Activated CD4-positive, alpha-beta T cell treated with anti-CD3 and anti-CD28 coated beads for 4 hours (primary cell): ENCODE measurements at regions not wholly inside any gene's neighbourhood (a gene's known extent, or its start where the extent isn't known, plus 50 kb on each side); places are given as distances from the start of the nearest gene placed in this dataset.

ENCODE experiments used
- DNase-seq, 2 donors: peaks; one replicate each; pipeline ENCODE4 v3.0.0-alpha.2; 2020

DNA sequence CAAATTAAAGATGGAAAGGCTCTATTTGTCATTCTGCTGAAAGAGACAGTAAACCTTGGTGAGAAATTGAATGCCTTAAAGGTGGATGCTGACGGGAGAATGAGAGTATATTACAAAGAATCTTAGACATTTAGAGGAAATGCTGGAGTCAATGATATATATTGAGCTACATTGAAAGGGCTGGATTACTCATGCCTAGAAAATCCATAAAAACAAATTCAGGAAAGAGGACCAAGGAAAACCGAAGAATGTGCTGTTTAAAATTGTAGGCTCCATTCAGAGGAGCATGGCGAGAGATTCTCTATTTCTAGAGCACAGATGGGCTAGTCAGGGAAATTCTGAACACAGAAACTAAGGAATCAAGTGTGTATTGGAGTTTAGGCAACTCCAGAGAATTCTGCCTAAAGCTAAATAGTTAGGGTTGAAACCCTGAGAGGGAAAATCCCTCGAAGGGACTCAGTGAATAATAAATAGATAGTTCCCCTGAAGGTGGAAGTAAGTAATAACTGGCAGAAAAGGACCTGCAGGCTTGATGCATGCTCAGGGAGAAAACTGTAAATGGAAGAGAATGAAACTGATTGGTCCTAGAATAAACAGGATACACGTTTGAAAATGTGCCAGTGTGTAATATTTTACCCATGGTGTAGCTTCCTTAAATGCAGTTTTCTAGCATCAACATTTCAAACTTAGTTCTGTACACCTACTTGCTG lies 1532.4 kb upstream of the TENM3 start:
- no peak for DNase-seq

GRCh38 chr4:180717451-180718033 lies 1525.7 kb upstream of the TENM3 start:
- no peak for DNase-seq

DNA sequence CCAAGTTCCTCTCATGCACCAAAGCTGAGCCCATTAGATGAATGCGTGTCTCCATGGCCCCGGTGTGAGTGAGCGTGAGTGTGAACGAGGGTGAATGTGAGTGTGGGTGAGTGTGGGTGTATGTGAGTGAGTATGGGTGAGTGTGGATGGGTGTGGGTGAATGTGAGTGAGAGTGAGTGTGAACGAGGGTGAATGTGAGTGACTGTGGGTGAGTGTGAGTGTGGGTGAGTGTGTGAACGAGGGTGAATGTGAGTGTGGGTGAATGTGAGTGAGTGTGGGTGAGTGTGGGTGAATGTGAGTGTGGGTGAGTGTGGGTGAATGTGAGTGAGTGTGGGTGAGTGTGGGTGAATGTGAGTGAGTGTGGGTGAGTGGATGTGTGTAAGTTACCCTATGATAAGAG lies 1521.8 kb upstream of the TENM3 start:
- no peak for DNase-seq

GRCh38 chr4:180726611-180727010 lies 1516.6 kb upstream of the TENM3 start:
- DNase-seq = no peak

DNA sequence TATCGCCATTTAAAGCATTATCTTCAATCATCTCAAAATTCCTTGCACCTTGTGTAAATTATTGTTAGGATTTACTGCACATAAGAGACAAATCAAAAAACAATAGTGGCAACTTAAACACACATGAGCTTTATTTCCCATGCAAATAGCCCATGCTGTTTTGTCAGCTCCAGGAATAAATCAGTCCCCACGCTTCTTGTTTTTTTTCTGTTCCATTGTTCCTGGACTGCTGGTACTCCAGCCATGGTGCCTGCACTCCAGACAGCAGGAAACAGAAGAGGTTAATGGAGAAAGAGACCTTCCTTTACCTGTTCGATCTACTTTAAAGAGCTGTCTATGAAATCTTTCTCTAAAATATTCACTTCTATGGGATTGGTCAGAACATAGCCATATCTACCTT lies 1515.7 kb upstream of the TENM3 start:
- DNase-seq = no peak

DNA sequence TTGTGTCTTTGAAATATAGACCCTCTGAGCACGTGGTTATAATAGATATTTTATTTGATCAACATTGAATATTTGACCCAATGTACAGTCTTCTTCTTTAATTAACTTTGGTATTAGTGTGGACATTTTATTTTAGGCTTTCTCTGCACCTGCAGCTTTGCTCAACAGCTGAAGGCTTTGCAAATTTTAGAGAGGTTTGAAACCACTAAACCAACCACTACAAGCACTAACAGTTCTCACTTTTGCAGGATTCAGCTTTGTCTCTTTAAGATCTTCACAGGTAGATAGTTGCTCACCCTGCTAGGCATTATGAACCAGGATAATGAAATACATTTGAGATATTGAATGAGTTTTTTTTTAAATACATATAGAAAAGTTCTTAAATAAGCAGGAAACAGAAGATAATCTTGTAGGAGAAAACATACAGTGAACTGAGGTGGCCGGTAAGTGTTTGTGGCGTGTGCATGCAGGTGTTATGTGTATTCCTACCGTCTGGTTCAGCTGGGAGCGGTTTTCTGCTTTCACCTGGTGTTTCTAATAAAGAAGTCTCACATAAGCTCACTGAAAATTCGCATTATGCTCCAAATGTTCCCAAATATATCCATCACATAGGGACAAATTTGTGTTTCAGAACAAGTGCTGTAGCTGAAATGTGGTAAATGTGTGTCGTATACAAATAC lies 1508.3 kb upstream of the TENM3 start:
- no peak for DNase-seq

DNA sequence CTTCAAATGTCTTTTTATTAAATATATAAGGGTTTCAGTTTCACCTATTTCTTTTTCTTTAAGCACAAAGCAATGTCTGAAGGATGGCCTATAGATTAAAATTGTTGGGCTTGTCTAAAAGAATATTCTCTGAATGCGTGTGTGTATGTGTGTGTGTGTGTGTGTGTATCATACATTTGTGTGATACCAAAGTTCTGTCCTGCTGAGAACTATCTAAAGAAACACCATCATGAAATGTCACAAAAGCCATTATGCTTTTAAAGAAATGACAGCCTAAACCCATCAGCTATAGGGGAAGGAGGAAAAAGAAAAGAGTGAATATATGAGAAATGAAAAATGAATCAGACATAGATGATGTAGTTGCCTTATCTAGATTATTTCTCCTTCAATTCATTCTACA lies 1501.5 kb upstream of the TENM3 start:
- DNase-seq = no peak

GRCh38 chr4:180745019-180745418 lies 1498.2 kb upstream of the TENM3 start:
- no peak for DNase-seq

DNA sequence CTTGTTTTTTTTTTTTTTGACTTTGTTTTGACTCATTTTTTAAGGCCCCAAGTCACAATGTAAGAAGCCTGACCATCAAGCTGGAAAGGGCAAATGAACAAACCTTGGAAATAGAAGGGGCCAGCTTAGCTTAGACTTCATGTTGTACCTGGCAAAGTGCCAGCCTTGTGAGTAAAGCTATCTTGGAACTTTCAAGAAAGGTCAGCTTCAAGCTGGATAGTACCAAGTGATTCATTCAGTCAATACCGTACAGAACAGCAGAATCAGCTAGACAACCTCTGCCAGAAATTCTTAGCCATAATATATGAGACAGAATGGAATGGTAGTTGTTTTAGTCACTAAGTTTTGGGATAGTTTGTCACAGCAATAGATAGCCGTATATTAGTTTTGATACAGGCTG lies 1492.2 kb upstream of the TENM3 start:
- no peak for DNase-seq

GRCh38 chr4:180757927-180758326 lies 1485.3 kb upstream of the TENM3 start:
- no peak for DNase-seq

DNA sequence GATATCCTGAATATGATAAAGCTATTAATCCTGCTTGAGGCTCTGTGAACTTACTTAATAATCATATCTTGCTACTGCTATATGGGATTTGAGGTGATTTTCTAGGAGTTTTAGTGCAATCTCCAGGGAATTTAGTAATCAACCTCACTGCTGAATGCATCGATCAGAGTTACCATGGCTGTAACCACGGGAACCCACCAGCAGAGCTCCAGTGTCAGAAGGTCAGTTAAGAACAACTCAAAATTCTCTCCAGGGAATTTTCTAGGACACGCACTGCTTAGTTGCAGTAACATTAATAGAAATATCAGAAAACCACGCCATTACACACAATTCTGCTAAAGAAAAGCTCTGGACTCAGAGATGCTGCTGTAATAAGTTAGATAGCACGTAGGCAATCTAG lies 1477.2 kb upstream of the TENM3 start:
- DNase-seq = no peak

DNA sequence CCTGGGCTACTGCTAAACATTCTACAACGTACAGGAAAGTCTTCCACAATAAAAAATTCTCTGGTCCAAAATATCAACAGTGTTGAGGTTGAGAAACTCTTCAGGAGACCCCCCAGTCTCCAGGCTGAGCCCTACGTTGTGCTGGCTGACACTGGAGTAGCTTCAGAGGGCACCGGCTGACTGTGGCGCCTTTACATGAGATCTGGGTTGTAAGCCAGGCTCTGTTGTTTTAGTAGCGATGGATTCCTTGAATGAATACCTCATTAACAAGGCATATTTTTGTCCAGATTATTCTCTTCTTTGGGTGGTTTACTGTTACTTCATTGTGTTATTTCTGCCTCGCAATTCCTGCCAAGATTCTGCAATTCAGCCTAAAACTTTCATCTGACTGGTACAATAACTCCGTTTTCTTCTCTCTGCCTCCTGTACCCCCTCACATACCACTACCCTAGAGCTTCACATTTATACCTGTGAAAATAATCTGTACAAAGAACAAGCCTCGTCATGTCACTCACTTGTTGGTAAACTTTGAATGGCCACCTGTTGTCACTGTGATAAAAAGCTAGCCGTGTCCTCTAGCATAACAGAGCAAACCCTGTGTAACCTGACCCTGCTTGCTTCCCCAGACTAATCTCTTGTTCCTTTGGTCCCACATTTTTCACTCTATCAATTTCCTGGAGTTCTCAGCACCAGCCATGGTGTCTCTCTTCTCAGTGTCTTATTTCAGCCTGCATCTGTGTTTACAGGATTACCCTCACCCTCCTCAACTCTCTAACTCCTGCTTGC lies 1476.1 kb upstream of the TENM3 start:
- no peak for DNase-seq

DNA sequence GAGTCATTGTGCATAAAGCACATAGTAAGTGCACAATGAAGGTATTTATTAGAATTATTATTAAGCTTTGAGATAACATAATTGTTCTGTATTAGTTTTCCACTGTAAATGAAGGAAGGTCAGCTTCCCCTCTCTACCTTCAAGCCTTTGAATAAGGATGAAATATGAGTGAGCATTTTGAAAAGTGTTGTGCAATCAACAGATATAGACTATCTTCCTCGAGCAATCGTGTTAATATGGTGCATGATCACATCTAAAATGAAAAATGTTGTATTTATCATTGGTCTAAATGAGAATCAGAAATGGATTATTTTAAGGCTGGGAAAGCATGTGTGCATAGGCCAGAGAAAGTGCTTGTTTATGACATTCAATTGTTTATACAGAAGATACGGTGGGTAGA lies 1474.6 kb upstream of the TENM3 start:
- DNase-seq = no peak

- no peak for DNase-seq
These were observed 1473.4 kb upstream of the TENM3 start for GRCh38 chr4:180769791-180770190.

DNA sequence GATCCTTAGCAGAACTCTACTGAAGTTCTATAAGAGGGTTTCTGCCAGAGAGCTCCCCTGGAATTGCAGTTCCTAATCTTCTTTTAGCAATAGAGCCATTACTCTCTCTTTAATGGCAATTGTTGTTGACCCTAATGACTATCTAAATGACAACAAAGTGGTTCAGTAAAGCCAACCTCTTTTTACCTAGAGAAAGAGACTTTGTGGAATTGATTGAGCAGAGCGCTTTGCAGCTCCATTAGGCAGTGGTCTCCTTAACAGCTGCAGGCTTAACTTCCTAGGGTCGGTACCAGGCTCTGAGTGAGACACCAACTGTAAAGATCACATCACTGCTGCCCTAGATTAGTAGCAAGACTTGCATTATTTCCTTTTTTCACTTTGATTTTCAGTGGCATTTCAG lies 1472.9 kb upstream of the TENM3 start:
- no peak for DNase-seq

DNA sequence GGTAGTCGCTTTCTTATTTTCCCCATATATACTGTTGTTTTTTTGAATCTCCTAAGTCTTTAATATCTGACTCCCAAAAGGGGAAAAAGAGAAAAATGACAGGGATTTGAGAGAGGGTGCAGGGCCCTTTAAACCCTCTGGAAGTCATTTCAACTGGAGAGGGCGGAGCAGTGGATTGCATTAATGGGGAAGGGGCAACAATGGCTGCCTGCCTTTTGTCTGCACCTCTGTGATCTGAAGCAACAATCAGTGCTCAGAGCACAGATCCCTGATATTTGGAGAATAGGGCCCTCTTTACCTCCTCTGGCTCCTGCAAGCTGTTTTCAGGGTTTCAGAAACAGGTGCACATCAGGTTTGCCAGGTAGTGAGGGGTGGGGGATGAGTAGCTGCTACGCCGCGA lies 1458.3 kb upstream of the TENM3 start:
- DNase-seq = no peak

GRCh38 chr4:180788729-180789128 lies 1454.5 kb upstream of the TENM3 start:
- no peak for DNase-seq

GRCh38 chr4:180789929-180790328 lies 1453.3 kb upstream of the TENM3 start:
- no peak for DNase-seq

GRCh38 chr4:180790471-180790870 lies 1452.7 kb upstream of the TENM3 start:
- no peak for DNase-seq

DNA sequence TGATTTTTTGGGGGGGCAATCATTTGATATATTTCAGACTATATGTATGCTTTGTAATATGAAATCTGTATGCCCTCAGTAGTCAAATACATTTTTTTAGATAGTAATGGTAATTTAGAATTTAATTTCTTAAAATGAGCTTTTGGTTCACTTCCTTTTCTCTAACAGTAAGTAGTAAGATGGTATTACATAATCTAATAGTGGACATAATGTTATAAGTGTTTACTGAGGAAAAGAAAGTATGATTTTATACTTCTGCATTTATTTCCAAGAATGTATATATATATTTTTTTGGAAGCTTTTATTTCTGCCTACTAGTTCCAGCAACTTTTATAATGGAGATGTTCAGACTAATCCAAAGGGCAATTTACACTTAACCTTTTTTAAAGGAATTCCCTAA lies 1450.7 kb upstream of the TENM3 start:
- no peak for DNase-seq

GRCh38 chr4:180794333-180794732 lies 1448.9 kb upstream of the TENM3 start:
- no peak for DNase-seq

GRCh38 chr4:180798036-180798577 lies 1445.1 kb upstream of the TENM3 start:
- no peak for DNase-seq

GRCh38 chr4:180799798-180800197 lies 1443.4 kb upstream of the TENM3 start:
- DNase-seq = no peak
